CD14-positive monocyte (primary cell): ENCODE measurements at regions not wholly inside any gene's neighbourhood (a gene's known extent, or its start where the extent isn't known, plus 50 kb on each side); places are given as distances from the start of the nearest gene placed in this dataset.

Experiments
- DNase-seq, 3 donors: peaks; one replicate each; pipeline ENCODE4 v3.0.0-alpha.2; 2011 to 2022
- H2AFZ ChIP-seq: 2 replicates; pipeline ENCODE4 v1.6.0; 2012; ENCODE audit warnings: mild to moderate bottlenecking, low read depth, low read length, inconsistent platforms; ENCODE audit not compliant: insufficient read depth, poor library complexity, severe bottlenecking
- H3K27ac ChIP-seq, 2 donors: 1 replicate in 1 of 2; 2 replicates in 1 of 2; pipeline ENCODE4 v1.5.1; 2012 to 2013; ENCODE audit warnings: low read length in 2 of 2, control low read depth in 1 of 2, inconsistent platforms in 1 of 2, low read depth in 1 of 2, mild to moderate bottlenecking in 1 of 2
- H3K27me3 ChIP-seq, 2 donors: one replicate each; pipeline versions ENCODE4 v1.6.0 to v1.6.1; 2011 to 2013; ENCODE audit warnings: low read length in 2 of 2; ENCODE audit not compliant: control insufficient read depth in 2 of 2, insufficient read depth in 2 of 2
- H3K36me3 ChIP-seq, 2 donors: replicated peaks in 1 of 2; 1 replicate in 1 of 2; 2 replicates in 1 of 2; pipeline versions ENCODE4 v1.5.1 to v1.6.1; 2012 to 2013; ENCODE audit warnings: low read length in 2 of 2, control low read depth in 1 of 2, inconsistent platforms in 1 of 2, mild to moderate bottlenecking in 1 of 2; ENCODE audit not compliant: insufficient read depth in 2 of 2, control insufficient read depth in 1 of 2
- H3K4me1 ChIP-seq, 2 donors: 1 replicate in 1 of 2; 2 replicates in 1 of 2; pipeline versions ENCODE4 v1.5.1 to v1.6.1; 2012 to 2013; ENCODE audit warnings: low read length in 2 of 2, control low read depth in 1 of 2, inconsistent platforms in 1 of 2, mild to moderate bottlenecking in 1 of 2, moderate library complexity in 1 of 2; ENCODE audit not compliant: insufficient read depth in 2 of 2, control insufficient read depth in 1 of 2
- H3K4me2 ChIP-seq: replicated peaks from 2 replicates; pipeline ENCODE3; 2012; ENCODE audit warnings: low read length, moderate library complexity, mild to moderate bottlenecking; ENCODE audit not compliant: poor library complexity, severe bottlenecking; ENCODE audit errors: extremely low read depth
- H3K4me3 ChIP-seq, 3 experiments: fragments of 200-600 bp in 1 of 3; sonication (generic) in 1 of 3; replicated peaks in 1 of 3; 1 replicate in 2 of 3; 2 replicates in 1 of 3; pipeline ENCODE4 v1.5.1; 2011 to 2013; ENCODE audit warnings: low read length in 3 of 3, mild to moderate bottlenecking in 3 of 3, control low read depth in 2 of 3, low read depth in 2 of 3, inconsistent platforms in 1 of 3, moderate library complexity in 1 of 3
- H3K79me2 ChIP-seq: 2 replicates; pipeline ENCODE4 v1.6.0; 2012; ENCODE audit warnings: mild to moderate bottlenecking, control low read depth, inconsistent platforms, low read length, moderate library complexity; ENCODE audit not compliant: insufficient read depth
- H3K9ac ChIP-seq: 2 replicates; pipeline ENCODE4 v1.6.0; 2017; ENCODE audit warnings: low read length, mild to moderate bottlenecking; ENCODE audit not compliant: insufficient read depth, poor library complexity, severe bottlenecking
- H3K9me3 ChIP-seq, 2 donors: replicated peaks in 1 of 2; 1 replicate in 1 of 2; 2 replicates in 1 of 2; pipeline versions ENCODE4 v1.5.1 to v1.6.1; 2012 to 2013; ENCODE audit warnings: low read length in 2 of 2, control low read depth in 1 of 2; ENCODE audit not compliant: control insufficient read depth in 1 of 2, insufficient read depth in 1 of 2
- H4K20me1 ChIP-seq: 2 replicates; pipeline ENCODE4 v1.6.0; 2012; ENCODE audit warnings: mild to moderate bottlenecking, low read length, control low read depth, moderate library complexity; ENCODE audit not compliant: insufficient read depth
- H3K27ac Mint-ChIP-seq, 7 donors: one replicate each; pipeline ENCODE4 v1.8.0; 2020; ENCODE audit warnings: mild to moderate bottlenecking in 7 of 7, mixed read lengths in 7 of 7, moderate library complexity in 6 of 7, inconsistent platforms in 2 of 7
- H3K27me3 Mint-ChIP-seq, 3 donors: one replicate each; pipeline ENCODE4 v1.8.0; 2021 to 2022; ENCODE audit warnings: low read depth in 3 of 3, mild to moderate bottlenecking in 3 of 3, mixed read lengths in 3 of 3, moderate library complexity in 3 of 3, inconsistent platforms in 1 of 3
- H3K36me3 Mint-ChIP-seq, 2 donors: one replicate each; pipeline ENCODE4 v1.8.0; 2020; ENCODE audit warnings: mixed read lengths in 2 of 2, inconsistent platforms in 1 of 2, mild to moderate bottlenecking in 1 of 2
- H3K4me1 Mint-ChIP-seq: one replicate; pipeline ENCODE4 v1.8.0; 2020; ENCODE audit warnings: mild to moderate bottlenecking, mixed read lengths
- H3K4me3 Mint-ChIP-seq, 2 donors: one replicate each; pipeline ENCODE4 v1.8.0; 2020; ENCODE audit warnings: mild to moderate bottlenecking in 2 of 2, mixed read lengths in 2 of 2, moderate library complexity in 1 of 2
- H3K9me3 Mint-ChIP-seq, 7 donors: one replicate each; pipeline ENCODE4 v1.8.0; 2020 to 2022; ENCODE audit warnings: mixed read lengths in 7 of 7, mild to moderate bottlenecking in 6 of 7, moderate library complexity in 6 of 7, inconsistent platforms in 2 of 7
- CTCF ChIP-seq: fragments of 200-600 bp; IDR thresholded peaks from one replicate; pipeline ENCODE4 v1.8.0; 2022; ENCODE audit warnings: antibody characterized with exemption, mild to moderate bottlenecking
- WGBS: methylation state at CpG from one replicate; pipeline ENCODE4 v1.1.5; 2013; ENCODE audit warnings: missing lambda C conversion rate; ENCODE audit not compliant: insufficient coverage; 5-methylcytosine and 5-hydroxymethylcytosine counted together
- intact Hi-C, 2 donors: fragments of 100-400 bp; cut with micrococcal nuclease; formaldehyde crosslinking; loops; one replicate each; pipeline versions ENCODE4 v1.15.0 to v1.15.1; 2023

- WGBS: 100% methylated on average over 1 of the region's 3 CpGs
- no peak for TF ChIP-seq CTCF
- Mint-ChIP-seq H3K9me3 (peaks cover 0 to 7% (median 2%) of the 10 kb centered on the region in 7 donors), H3K4me3 (no peak overlapping the region), H3K36me3 (no peaks in the 10 kb centered on the region), H3K4me1 (no peaks in the 10 kb centered on the region), H3K27me3 (peaks cover 3 to 5% (median 4%) of the 10 kb centered on the region in 3 donors), H3K27ac (no peak overlapping the region)
- Histone ChIP-seq H3K27me3 (no peaks in the 10 kb centered on the region), H3K36me3 (no peaks in the 10 kb centered on the region), H3K4me1 (no peaks in the 10 kb centered on the region), H2AFZ (no peak overlapping the region), H3K27ac (no peak overlapping the region), H4K20me1 (no peaks in the 10 kb centered on the region), H3K9ac (no peak overlapping the region), H3K4me2 (no peak overlapping the region), H3K79me2 (no peaks in the 10 kb centered on the region), H3K4me3 (no peak overlapping the region), H3K9me3 (no peaks in the 10 kb centered on the region)
- intact Hi-C loops: no loop called here
- no peak for DNase-seq
Measured at GRCh38 chr7:116400522-116400921, 99.0 kb upstream of the CAV2 start.

DNA sequence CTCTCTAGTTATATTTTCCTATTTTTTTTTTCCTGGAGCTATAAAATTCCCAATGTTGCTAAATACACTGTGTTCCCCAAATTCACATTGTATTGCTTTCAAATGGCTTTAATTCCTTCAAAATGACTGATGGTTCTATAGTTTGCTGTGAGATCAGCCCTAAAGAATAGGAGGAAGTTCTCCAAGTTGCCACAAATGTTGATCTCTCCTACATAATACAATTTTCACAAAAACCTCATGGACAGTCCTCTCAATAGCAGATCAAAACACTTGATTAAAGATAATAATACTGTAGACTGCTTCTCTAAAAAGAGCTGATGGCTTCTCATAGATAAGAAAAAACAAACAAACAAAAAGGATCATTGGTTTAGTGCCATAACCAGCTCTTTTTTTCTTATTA lies 97.8 kb upstream of the CAV2 start:
- no peak for TF ChIP-seq CTCF
- no peak overlapping the region for H3K27ac ChIP-seq
- no peak overlapping the region for H3K4me3 ChIP-seq
- H3K36me3 ChIP-seq: no peaks in the 10 kb centered on the region
- H3K4me3 Mint-ChIP-seq: no peak overlapping the region
- peaks cover 4 to 7% (median 4%) of the 10 kb centered on the region in 3 donors for H3K27me3 Mint-ChIP-seq
- H2AFZ ChIP-seq: no peak overlapping the region
- H3K9ac ChIP-seq: no peak overlapping the region
- no peaks in the 10 kb centered on the region for H3K4me1 Mint-ChIP-seq
- no peak overlapping the region for H3K27ac Mint-ChIP-seq
- H3K4me2 ChIP-seq: no peak overlapping the region
- intact Hi-C loops: no loop called here
- no peaks in the 10 kb centered on the region for H3K27me3 ChIP-seq
- no peaks in the 10 kb centered on the region for H3K4me1 ChIP-seq
- H3K9me3 Mint-ChIP-seq: peaks cover 0 to 7% (median 2%) of the 10 kb centered on the region in 7 donors
- no peaks in the 10 kb centered on the region for H4K20me1 ChIP-seq
- no peaks in the 10 kb centered on the region for H3K79me2 ChIP-seq
- no peaks in the 10 kb centered on the region for H3K9me3 ChIP-seq
- DNase-seq: no peak
- no peaks in the 10 kb centered on the region for H3K36me3 Mint-ChIP-seq
